ENCODE measurements at regions not wholly inside any gene's neighbourhood (a gene's known extent, or its start where the extent isn't known, plus 50 kb on each side); places are given as distances from the start of the nearest gene placed in this dataset.
A peak's percentile ranks its signal among the peaks of the same experiment; 100 is the strongest.

DNA sequence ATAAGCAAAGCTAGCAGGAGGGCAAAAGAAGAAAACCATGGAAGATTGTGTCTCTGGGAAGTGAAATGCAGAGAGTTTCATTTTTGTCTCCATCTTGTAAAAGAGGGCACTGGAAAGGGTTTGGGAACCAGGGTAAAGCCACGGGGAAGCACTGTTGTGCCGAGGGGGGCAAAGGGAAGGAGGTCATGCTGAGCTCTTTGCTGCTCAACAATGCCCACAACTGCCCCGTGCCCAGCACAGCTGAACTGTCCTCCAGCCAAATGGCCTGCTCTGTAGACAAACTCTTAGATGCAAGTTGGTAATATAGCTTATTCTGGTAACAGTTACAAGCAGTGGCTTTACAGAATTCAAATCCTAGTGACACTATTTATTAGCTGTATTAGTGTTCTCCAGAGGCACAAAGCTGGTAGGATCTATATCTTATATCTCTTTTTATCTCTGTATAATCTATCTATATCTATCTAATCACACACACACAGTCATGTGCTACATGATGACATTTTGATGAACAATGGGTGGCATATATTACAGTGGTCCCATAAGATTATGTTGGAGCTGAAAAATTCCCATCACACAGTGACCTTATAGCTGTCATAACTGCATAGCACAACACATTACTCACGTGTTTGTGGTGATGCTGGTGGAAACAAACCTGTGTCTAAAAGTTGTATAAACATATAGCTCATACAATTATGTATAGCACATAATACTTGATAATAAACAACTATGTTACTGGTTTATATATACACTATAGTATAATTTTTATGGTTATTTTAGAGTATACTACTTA is 203.4 kb upstream of the DDHD1 start:
- no peak for DNase-seq (ENCODE audit: low read depth)

DNA sequence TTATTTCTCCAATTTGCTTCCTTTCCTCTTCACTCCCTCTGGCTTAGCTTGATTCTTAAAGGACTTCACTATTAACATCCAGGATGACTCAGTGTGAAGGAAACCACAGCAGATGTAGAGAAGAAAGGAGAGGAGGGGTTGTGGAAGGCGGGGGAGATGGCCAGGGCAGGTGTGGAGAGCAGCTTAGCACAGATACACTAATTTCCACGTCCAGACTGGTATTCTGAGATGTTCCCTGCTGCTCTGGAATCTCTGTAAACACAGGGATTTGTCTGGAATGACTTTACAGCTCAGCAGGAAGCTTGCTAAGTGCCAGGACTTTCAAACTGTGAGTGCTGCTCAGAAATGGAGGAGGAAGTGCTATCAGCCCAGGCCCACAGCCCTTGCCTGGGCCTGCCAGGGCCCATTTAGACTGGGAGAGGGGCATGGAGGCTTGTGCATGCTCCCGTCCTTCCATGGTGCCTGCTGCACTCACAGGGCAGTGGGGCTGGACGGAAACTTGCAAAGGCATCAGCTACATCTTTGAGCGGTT is 202.5 kb upstream of the DDHD1 start:
- no peak for DNase-seq (ENCODE audit: low read depth)

DNA sequence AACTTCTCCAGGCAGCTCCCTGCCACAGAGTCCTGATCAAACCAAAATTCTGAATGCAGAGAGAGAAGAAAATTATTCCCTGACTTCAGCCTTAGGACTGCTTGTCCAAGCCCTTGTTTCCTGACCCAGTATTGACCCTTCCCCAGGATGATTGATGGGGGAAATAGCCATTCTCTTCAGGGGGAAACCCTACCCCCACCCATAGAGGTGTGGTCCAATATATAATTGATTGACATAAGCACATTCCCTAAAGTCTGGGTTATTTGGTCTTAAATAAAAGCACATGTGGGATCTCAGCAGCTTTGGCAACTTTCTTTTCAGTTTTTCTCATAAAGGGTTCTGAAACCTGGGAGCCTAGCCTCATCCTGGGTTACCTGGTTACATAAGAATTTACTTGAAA is 201.2 kb upstream of the DDHD1 start:
- no peak for DNase-seq (ENCODE audit: low read depth)

DNA sequence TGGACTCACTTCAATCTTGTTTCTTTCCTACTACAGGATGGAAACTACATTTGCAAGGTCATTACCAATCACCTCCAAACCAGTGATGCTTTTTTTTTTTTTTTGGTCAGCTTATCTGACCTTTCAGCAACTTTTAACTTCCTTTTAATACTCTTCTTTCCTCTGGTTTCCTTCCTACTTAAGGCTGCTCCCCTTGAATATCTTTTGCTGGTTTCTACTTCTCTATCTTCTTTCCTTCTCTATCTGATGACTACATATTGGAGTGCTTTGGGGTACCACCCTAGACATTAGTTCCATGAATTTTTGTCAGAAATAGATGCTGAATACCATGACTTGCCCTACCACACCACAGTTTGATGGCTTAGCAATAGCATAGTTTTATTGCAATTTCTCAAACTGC is 197.7 kb upstream of the DDHD1 start:
- DNase-seq (ENCODE audit: low read depth): no peak

DNA sequence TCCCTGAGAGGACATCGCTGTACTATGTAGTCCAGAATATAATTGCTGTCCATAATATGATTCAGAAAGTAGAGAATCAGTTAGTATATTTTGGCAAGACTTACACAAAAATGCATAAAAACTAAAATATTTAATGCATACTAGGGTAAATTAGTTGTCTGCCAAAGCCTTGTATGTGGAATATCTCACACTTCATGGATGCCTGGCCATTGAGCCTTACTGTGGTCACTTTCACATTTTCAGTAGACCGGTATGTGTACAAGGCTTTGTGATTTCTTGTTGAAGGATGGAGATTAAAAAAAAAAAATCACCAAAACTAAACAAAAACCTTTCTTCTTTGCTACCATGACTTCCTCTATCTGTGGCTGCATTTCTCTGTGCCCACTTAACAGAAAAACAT is 197.3 kb upstream of the DDHD1 start:
- no peak for DNase-seq (ENCODE audit: low read depth)

DNA sequence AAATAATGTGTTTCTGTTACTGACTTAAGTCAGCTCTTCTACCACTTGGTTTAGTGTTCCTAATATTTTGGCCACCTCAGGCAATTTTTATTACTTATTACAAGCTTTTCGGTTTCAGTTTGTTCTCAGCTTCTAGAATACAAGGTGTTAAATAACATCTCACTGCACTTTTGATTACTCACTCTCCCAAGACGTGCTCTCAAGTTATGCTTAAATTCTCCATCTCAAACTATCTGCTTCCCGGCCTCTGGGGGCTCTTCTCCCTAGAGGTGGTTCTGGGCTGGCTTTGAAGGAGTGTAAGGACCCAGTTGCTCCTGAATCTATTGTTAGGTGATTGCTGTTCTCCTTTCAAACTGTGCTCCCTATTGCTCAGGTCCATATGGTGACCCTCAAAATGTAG is 193.9 kb upstream of the DDHD1 start:
- DNase-seq (ENCODE audit: low read depth): no peak

DNA sequence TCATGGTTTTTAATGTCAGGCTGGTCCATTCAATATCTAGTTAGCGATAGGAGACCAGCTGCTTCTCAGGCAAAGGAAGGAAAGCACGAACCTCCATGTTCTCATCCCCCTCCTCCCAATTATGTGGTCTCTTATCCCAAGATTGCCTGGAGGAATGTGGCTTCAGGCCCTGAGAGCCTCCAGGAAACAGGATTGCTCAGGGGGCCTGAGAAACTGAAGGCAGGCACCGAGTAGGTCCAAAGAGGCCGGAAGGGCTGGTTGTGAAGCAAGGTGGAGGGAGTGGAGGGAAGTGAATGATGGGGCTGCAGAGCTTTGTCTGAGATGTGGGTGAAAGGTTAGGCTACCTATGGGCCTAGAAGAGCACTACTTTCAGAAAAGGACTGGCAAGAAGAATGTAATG is 188.2 kb upstream of the DDHD1 start:
- DNase-seq (ENCODE audit: low read depth): no peak

DNA sequence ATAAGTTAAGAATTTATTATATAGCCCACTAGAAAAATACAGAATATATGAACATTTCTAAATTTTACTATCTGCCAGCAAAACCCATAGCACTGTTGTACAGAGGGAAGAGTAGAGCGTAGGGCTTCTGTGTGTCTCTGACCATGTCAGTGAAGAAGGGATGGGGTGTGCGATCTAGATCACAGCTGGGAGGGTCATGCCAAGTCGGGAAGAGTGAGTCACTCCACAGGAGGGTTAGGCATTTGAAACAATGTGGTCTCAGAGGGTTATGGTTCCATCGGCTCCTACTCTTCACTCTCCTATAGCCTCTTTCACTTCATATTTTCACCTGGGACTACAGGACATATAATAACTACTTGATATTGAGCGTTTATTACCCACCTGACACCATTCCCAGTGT is 185.1 kb upstream of the DDHD1 start:
- DNase-seq (ENCODE audit: low read depth): no peak

DNA sequence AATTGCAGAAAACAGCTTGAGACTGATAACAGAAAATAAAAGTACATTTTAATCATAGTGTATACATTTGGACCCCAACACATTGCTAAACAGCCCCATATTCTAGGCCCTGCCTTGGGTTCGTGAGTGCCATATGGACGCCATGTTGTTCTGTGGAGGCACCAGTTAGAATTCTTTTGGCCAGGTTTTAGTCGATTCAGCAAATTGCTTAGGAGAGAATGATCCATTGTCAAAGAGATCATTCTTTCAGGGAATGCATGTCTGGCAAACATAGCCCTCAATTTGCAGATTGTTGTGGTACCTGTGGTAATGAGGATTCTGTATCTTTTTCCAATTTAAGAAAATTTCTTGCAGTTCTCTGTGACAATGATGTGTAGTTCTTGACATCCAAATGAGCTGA is 183.6 kb upstream of the DDHD1 start:
- DNase-seq (ENCODE audit: low read depth): no peak

DNA sequence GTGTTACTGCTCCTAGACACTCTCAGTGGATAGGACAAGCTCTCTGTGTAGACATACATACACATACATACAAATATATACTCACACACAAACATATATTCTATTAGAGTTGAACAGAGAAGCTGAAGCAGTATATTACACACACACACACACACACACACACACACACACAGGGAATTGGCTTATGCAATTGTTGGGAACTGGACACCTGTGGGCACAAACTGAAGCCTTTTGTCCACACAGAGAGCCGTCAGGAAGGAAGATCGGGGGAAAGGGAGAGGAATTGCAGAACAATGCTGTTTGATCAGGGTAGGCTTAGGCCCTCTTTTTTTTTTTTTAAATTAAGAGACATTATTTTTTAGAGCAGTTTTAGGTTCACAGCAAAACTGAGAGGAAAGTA is 180.7 kb upstream of the DDHD1 start:
- DNase-seq (ENCODE audit: low read depth): no peak

DNA sequence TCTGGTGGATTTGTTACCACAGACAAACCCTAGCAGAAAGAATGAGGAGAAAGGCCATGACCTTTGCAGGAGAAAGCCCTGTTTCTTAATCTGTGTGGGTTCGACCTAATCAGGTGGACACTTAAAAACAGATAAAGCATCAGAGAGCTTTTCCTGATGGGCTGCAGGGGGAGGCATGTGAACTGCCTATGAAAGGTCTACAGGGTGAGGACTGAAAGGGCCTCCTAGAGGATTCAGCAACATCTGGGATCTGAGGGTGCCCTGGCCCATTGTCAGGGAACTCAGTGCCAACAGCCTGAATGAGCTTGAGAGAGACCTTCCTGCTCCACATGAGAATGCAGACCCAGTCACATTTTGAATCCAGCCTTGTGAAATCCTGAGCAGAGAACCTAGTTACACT is 178.8 kb upstream of the DDHD1 start:
- no peak for DNase-seq (ENCODE audit: low read depth)

DNA sequence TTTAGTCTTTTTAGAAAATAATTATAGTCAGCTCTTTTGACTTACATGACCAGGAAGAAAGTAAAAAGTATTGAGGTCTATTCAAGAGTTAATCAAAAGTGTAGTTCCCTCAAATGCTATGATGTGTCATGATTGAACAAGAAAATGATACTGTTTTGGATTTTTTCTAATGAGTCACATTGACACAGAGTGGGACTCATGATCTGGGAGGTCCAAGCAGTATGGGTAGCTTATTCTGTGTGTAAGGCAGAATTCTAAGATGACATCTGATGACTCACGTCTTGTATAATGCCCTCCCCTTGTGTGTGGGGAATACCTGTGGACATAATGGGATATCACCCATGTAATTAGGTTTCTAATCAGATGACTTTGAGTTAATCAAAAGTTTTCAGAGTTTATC is 178.1 kb upstream of the DDHD1 start:
- no peak for DNase-seq (ENCODE audit: low read depth)

DNA sequence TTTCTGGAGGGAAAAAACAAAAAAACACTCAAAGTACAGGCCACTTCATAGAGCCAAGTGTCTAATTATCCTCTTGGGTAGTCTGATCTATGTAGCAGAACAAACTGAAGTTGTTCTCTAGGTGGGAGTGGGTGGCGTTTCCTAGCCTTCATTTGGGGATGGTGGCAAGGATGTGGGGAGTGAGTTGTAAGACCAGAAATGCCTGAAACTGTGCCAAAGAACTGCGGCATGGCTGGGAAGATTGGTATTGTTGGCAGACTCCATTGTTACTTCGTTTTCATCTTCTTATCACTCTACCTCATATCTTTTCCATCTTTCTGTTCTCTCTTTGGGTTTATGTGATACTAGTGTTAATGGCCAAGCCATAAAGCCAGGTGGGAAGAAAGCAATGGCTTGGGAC is 177.3 kb upstream of the DDHD1 start:
- DNase-seq (ENCODE audit: low read depth): no peak

DNA sequence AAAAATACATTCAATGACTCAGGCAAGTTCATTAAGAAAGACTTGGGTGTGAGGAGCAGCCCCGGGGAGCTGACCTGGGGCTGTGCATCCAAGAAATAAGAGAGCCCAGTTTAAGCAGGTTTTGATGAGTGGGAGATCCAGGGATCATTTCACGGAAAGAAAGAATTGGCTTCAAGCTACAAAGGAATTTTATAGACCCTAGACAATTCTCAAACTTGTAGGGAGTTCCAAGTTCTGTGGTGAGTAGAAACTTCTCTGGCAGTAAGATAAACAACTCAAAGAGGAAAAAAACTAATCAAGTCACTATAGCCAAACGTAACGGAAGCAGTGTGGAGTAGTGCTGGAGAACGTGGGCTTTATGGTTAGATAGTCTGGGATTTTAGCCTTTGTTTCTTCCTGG is 175.7 kb upstream of the DDHD1 start:
- no peak for DNase-seq (ENCODE audit: low read depth)

DNA sequence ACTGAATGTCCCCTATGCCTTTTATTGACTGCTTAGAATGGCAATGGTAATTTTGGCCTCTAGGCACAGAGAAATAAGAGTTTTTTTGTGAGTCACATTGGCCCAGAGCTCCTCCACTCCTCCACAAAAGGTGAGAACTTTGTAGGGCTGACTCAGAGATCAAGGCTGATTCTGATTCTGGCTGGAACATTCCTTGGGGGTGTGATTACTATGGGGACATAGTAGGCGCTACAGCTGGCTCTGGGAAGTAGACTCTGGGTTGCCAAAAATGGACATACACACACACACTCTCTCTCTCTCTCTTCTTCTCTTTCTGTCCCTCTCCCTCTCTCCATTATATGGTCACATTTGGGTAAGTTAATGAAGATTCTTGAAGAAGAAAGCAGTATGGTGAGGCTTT is 174.6 kb upstream of the DDHD1 start:
- no peak for DNase-seq (ENCODE audit: low read depth)

DNA sequence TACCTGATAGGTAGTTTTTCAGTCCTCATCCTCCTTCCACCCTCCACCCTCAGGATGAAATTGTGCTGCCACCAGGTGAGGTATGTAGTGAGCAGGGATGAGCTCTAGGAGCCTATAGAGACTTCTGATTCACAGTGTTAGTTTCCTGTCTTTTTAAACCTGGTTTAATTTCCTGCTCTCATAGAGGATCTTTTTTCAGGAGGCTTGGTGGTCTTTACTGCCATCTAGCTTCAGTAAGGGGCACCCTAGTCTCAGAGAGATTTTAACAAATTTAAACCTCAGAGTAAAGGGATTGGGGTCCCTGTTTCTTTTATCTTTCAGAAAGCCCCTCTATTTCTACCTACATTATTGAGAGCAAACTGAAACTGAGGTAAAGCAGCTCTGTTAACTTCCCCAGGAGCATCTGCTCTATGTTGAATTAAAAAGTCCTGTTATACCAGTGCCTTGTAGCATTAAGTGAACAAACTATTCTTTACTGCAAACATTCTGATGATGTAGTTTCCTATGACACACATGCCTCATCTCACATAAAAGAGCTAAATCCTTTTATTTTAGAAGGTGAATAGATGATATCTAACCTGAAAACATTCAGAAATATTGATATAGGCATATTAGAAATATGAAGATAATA is 172.2 kb upstream of the DDHD1 start:
- DNase-seq (ENCODE audit: low read depth): no peak

DNA sequence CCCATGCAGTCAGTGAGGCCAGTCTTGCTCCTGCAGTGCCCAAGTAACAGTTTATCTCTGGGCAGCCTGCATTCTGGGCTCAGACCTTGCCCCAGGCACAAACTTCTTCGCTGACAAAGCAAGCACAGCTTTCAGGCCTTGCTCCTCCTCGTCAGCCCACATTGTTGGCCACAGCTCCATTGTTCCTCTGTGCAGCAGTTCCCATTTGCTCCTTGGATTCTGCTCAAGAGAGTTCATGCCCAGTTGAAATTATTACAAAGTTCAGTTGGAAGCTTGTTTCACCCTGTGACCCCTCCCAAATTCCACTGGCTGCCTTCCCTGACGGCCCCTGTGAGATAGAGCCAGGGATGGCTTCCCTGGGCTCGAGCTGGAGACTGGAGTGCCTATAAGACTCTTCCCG is 163.4 kb upstream of the DDHD1 start:
- no peak for DNase-seq (ENCODE audit: low read depth)

DNA sequence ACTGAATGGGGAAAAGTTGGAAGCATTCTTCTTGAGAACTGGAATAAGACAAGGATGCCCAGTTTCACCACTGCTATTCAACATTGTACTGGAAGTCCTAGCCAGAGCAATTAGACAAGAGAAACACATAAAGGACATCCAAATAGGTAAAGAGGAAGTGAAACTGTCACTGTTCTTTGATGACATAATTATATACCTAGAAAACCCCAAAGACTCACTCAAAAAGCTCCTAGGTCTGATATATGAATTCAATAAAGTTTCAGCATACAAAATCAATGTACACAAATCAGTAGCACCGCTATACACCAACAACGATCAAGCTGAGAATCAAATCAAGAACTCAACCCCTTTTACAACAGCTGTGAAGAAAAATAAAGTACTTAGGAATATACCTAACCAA is 157.3 kb upstream of the DDHD1 start:
- DNase-seq (ENCODE audit: low read depth): no peak

DNA sequence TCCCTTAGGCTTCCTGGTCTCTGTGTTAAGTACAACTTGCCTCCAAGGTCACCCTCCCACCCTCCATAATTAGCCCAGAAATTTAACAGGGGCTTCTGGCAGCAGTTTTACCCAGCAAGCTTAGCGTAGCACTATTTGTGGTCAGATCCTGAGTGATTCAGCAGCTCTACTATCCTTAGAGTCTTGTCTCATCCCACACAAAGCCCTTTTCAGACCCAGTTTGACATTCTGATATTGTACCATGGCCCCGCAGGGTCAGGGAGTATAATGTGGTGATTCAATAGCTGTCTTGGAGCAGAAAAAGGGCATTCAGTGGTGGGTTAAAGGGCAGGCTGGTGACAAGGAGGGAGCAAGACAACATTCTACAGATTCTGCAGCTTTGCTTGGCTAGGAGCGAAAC is 153.8 kb upstream of the DDHD1 start:
- no peak for DNase-seq (ENCODE audit: low read depth)

DNA sequence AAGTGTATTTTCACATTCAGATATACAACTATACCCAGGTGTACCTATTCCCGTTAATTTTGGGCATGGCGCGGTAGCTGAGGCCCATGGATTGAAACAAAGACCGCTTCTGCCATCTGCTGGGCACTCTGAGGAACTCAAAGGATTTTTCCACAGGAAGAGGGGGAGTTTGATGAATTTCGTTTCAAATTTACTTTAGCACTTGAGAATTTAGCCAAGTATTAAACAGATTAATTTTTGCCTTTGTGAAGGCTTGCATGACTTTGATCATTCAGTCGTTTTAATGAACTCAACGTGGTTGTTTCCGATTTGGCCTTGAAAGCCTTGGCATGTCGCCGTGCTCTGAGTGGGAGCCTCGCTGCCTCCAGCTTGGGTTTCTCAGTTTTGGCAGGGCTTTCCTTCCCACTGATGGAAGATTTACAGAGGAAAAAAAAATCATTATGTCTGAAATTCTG is 153.2 kb upstream of the DDHD1 start:
- DNase-seq (ENCODE audit: low read depth): peak; percentile 4

DNA sequence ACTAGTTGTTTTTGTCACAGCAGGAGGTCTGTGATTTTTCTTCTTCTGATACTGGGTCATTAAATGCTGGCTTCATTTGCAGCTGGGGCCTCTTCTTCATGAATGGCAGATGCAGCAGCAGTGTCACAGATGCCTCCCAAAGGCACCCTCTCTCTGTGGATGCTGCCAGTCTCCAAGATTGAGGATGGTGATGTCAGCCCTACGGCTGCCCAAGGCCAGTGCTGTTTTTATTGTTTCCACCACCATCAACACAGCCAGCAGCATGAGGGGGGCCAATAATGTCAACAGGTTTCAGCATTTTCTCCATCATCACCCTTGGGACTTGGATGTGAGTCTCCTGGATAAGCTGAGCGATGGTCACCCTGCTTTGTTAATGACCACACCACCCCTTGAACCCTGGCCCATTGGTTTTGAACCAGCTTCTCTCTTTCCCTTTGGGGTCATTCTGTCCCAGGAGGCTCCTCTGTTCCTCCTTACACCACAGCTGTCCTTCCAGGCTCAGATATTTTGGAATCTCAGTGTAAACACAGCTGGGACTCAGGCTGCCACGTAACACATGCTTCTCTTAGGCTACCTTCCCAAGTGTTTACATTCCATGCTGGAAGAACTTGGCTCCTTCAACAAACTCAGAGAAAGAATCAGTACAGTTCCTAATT is 151.7 kb upstream of the DDHD1 start:
- no peak for DNase-seq (ENCODE audit: low read depth)

DNA sequence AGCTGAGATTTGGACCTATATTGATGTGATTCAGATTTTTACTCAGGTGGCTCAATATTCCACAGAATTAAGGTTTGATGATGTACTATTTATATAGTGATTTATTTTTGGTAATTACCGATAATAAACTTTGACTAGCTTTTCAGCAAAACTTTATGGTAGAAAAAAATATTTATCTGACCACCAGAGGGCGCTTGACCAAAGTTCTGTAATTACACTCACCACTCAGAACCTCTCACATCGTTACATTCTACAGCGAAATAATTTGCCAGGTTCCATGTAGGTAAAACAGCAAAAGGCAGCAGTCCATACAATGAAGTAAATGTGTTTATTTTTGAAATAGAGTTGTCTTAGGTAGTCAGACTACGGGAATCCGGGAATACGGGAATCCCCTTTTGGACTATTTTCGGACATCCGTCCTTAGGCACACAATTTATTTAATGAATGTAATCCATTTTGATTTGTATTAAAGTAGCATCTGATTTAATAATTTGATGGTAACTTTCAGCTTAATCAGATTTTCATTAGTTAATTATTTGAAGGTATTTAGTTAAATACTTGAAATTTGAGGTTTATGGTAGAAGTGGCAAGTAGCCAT is 143.0 kb upstream of the DDHD1 start:
- no peak for DNase-seq (ENCODE audit: low read depth)

DNA sequence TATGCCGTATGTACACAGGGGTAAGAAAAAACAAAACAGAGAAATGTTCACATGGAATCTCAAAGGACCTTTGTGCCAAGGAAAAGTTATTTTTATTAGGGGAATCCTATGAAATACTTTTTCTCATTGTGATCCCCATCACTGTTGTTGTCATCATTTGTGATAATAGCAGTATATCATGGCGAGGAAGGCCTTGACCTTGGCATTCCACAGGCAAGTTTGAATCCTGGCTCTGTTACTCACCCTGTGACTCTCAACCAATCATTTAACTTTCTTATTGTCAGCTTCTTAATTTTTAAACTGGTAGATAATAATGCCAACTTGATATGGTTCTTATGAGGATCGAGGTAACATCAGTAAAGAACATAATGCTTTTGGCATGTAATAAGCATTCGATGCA is 142.2 kb upstream of the DDHD1 start:
- DNase-seq (ENCODE audit: low read depth): no peak

Data from stimulated activated CD8-positive, alpha-beta memory T cell treated with anti-CD3 and anti-CD28 coated beads, Interleukin-7, amount 100 ng/mL, for 24 hours (primary cell).